ENCODE measurements at regions not wholly inside any gene's neighbourhood (a gene's known extent, or its start where the extent isn't known, plus 50 kb on each side); places are given as distances from the start of the nearest gene placed in this dataset.

GRCh38 chr14:49199159-49199558 is 387.0 kb downstream of the RPS29 start:
- Histone ChIP-seq H3K9me3 (ENCODE audit: low read depth, low read length, poor library complexity, severe bottlenecking) (no peaks in the 10 kb centered on the region), H3K4me3 (ENCODE audit: low read depth, low read length, poor library complexity, severe bottlenecking) (no peak overlapping the region), H3K4me1 (ENCODE audit: insufficient read depth, low read length, poor library complexity, severe bottlenecking) (no peaks in the 10 kb centered on the region), H3K27ac (ENCODE audit: low read depth, low read length, poor library complexity, severe bottlenecking) (no peak overlapping the region), H3K36me3 (ENCODE audit: insufficient read depth, low read length, poor library complexity, severe bottlenecking) (no peaks in the 10 kb centered on the region), H3K27me3 (replicated peaks; ENCODE audit: insufficient read depth, low read depth, low read length, poor library complexity) (no peaks in the 10 kb centered on the region)
- TF ChIP-seq EZH2 (IDR thresholded peaks at IDR 0.05; ENCODE audit: borderline replicate concordance, low read depth, low read length, poor library complexity, severe bottlenecking) (no peak), CTCF (conservative IDR thresholded peaks at IDR 0.05; ENCODE audit: low read depth, low read length) (no peak)
- DNase-seq (ENCODE audit: low spot score) = no peak
- intact Hi-C loops (cut with micrococcal nuclease; ENCODE audit: unreplicated experiment) = no loop called here
- BruUV-seq (replicated peaks) = no TSS peak
- POLR2A ChIA-PET (ENCODE audit: low non-redundant PET) = no interaction called here
- CTCF ChIA-PET = no interaction called here

GRCh38 chr14:49196327-49196726 is 389.9 kb downstream of the RPS29 start:
- H3K9me3 ChIP-seq (ENCODE audit: low read depth, low read length, poor library complexity, severe bottlenecking) = no peaks in the 10 kb centered on the region
- ChIA-PET CTCF (no interaction called here), POLR2A (ENCODE audit: low non-redundant PET) (no interaction called here)
- intact Hi-C loops (cut with micrococcal nuclease; ENCODE audit: unreplicated experiment) = no loop called here
- H3K36me3 ChIP-seq (ENCODE audit: insufficient read depth, low read length, poor library complexity, severe bottlenecking) = no peaks in the 10 kb centered on the region
- no peak overlapping the region for H3K27ac ChIP-seq (ENCODE audit: low read depth, low read length, poor library complexity, severe bottlenecking)
- no peaks in the 10 kb centered on the region for H3K4me1 ChIP-seq (ENCODE audit: insufficient read depth, low read length, poor library complexity, severe bottlenecking)
- BruUV-seq (replicated peaks) = no TSS peak
- no peaks in the 10 kb centered on the region for H3K27me3 ChIP-seq (replicated peaks; ENCODE audit: insufficient read depth, low read depth, low read length, poor library complexity)
- TF ChIP-seq CTCF (conservative IDR thresholded peaks at IDR 0.05; ENCODE audit: low read depth, low read length) (no peak), EZH2 (IDR thresholded peaks at IDR 0.05; ENCODE audit: borderline replicate concordance, low read depth, low read length, poor library complexity, severe bottlenecking) (no peak)
- H3K4me3 ChIP-seq (ENCODE audit: low read depth, low read length, poor library complexity, severe bottlenecking) = no peak overlapping the region
- DNase-seq (ENCODE audit: low spot score) = no peak

- ChIA-PET POLR2A (ENCODE audit: low non-redundant PET) (no interaction called here), CTCF (no interaction called here)
- Histone ChIP-seq H3K27me3 (replicated peaks; ENCODE audit: insufficient read depth, low read depth, low read length, poor library complexity) (no peaks in the 10 kb centered on the region), H3K27ac (ENCODE audit: low read depth, low read length, poor library complexity, severe bottlenecking) (no peak overlapping the region), H3K4me1 (ENCODE audit: insufficient read depth, low read length, poor library complexity, severe bottlenecking) (no peaks in the 10 kb centered on the region), H3K9me3 (ENCODE audit: low read depth, low read length, poor library complexity, severe bottlenecking) (no peaks in the 10 kb centered on the region), H3K4me3 (ENCODE audit: low read depth, low read length, poor library complexity, severe bottlenecking) (no peak overlapping the region), H3K36me3 (ENCODE audit: insufficient read depth, low read length, poor library complexity, severe bottlenecking) (no peaks in the 10 kb centered on the region)
- intact Hi-C loops (cut with micrococcal nuclease; ENCODE audit: unreplicated experiment) = no loop called here
- BruUV-seq (replicated peaks) = no TSS peak
- DNase-seq (ENCODE audit: low spot score) = no peak
- TF ChIP-seq CTCF (conservative IDR thresholded peaks at IDR 0.05; ENCODE audit: low read depth, low read length) = no peak
- no peak for TF ChIP-seq EZH2 (IDR thresholded peaks at IDR 0.05; ENCODE audit: borderline replicate concordance, low read depth, low read length, poor library complexity, severe bottlenecking)
Observed at GRCh38 chr14:49194067-49194466, 392.1 kb downstream of the RPS29 start.
